HepG2 (cell line): ENCODE measurements at regions not wholly inside any gene's neighbourhood (a gene's known extent, or its start where the extent isn't known, plus 50 kb on each side); places are given as distances from the start of the nearest gene placed in this dataset.

Experiments used
- ATAC-seq: fragments of 200-7000 bp; cut with Tn5 transposase; 3 replicates; pipeline ENCODE4 v1.9.1; 2020; ENCODE audit warnings: mild to moderate bottlenecking, moderate library complexity
- BruUV-seq: library from RNA; stranded (reverse); fragments of 400-500 nt; replicated peaks from 2 replicates; lab custom pipeline; 2021; lab: Mats Ljungman, UMichigan
- CTCF ChIA-PET: fragments of 300-600 bp; formaldehyde crosslinking; extraction: SDS; loops from one replicate; lab custom pipeline; 2021; ENCODE audit warnings: low total read pairs, inconsistent platforms, low intra/inter-chr PET ratio; lab: Yijun Ruan, JAX
- POLR2A ChIA-PET: fragments of 350-600 bp; sonication (Branson Sonifier 250); formaldehyde crosslinking; loops from one replicate; lab custom pipeline; 2020; ENCODE audit warnings: antibody characterized with exemption, inconsistent platforms; lab: Yijun Ruan, JAX
- DNase-seq: peaks from one replicate; pipeline ENCODE4 v3.0.0-alpha.2; 2015; ENCODE audit warnings: low spot score
- FAIRE-seq: peaks from 3 replicates; lab custom pipeline; 2011; peaks lifted over from hg19 to GRCh38; lab: Jason Lieb, UNC
- H2AFZ ChIP-seq: one replicate; pipeline ENCODE4 v1.6.1; 2011; ENCODE audit warnings: low read length, inconsistent platforms
- H3K27ac ChIP-seq: fragments of 300-600 bp; 3 replicates; pipeline ENCODE4 v1.8.0; 2011; ENCODE audit warnings: mixed run types, mild to moderate bottlenecking, mixed read lengths, low read length, inconsistent platforms; ENCODE audit not compliant: insufficient read depth; ENCODE audit errors: extremely low read length
- H3K27me3 ChIP-seq, 2 experiments: fragments of 200-600 bp in 1 of 2; 2 replicates in 1 of 2; 3 replicates in 1 of 2; pipeline versions ENCODE4 v1.6.0 to v1.8.0; 2011; ENCODE audit warnings: low read length in 2 of 2, mild to moderate bottlenecking in 2 of 2, moderate library complexity in 2 of 2, inconsistent platforms in 1 of 2; ENCODE audit not compliant: insufficient read depth in 2 of 2, control insufficient read depth in 1 of 2
- H3K36me3 ChIP-seq, 2 experiments: fragments of 200-600 bp in 1 of 2; replicated peaks in 1 of 2; 2 replicates in 1 of 2; 3 replicates in 1 of 2; pipeline versions ENCODE4 v1.5.1 to v1.8.0; 2011; ENCODE audit warnings: low read length in 2 of 2, inconsistent platforms in 1 of 2; ENCODE audit not compliant: insufficient read depth in 2 of 2, control insufficient read depth in 1 of 2
- H3K4me1 ChIP-seq: 2 replicates; pipeline ENCODE4 v1.5.1; 2012; ENCODE audit warnings: low read length, inconsistent platforms; ENCODE audit not compliant: insufficient read depth
- H3K4me2 ChIP-seq: 2 replicates; pipeline ENCODE4 v1.6.0; 2011; ENCODE audit warnings: low read depth, low read length, inconsistent platforms
- H3K4me3 ChIP-seq, 3 experiments: fragments of 200-600 bp in 1 of 3; sonication (generic), shearing (Covaris generic) in 1 of 3; replicated peaks in 1 of 3; 2 replicates each; pipeline ENCODE4 v1.5.1; 2011 to 2016; ENCODE audit warnings: low read length in 3 of 3, inconsistent platforms in 2 of 3, low read depth in 2 of 3, mild to moderate bottlenecking in 2 of 3, control low read depth in 1 of 3, mixed read lengths in 1 of 3; ENCODE audit not compliant: insufficient read depth in 1 of 3
- H3K79me2 ChIP-seq: one replicate; pipeline ENCODE4 v1.6.1; 2011; ENCODE audit warnings: low read length, inconsistent platforms; ENCODE audit not compliant: insufficient read depth
- H3K9ac ChIP-seq: 2 replicates; pipeline ENCODE4 v1.6.0; 2011; ENCODE audit warnings: mild to moderate bottlenecking, low read depth, low read length, inconsistent platforms; ENCODE audit not compliant: insufficient read depth
- H3K9me3 ChIP-seq: 2 replicates; pipeline ENCODE4 v1.5.1; 2012; ENCODE audit warnings: mild to moderate bottlenecking, low read length
- H4K20me1 ChIP-seq: 2 replicates; pipeline ENCODE4 v1.6.0; 2011; ENCODE audit warnings: inconsistent platforms, mild to moderate bottlenecking, low read length, moderate library complexity; ENCODE audit not compliant: insufficient read depth
- FOXA3 ChIP-seq: IDR thresholded peaks from 2 replicates; pipeline ENCODE4 v1.6.1; 2016; ENCODE audit warnings: missing genetic modification reagents, missing compliant biosample characterization
- NFIB ChIP-seq: sonication (generic); formaldehyde crosslinking; IDR thresholded peaks from 2 replicates; pipeline ENCODE4 v1.9.0; 2021; ENCODE audit warnings: missing genetic modification reagents, mild to moderate bottlenecking, borderline replicate concordance
- RFX5 ChIP-seq: IDR thresholded peaks from 2 replicates; pipeline ENCODE4 v1.6.1; 2011; ENCODE audit warnings: low read depth, low read length, improper control_type of control experiment
- TBX2 ChIP-seq: sonication (generic); formaldehyde crosslinking; IDR thresholded peaks from 2 replicates; pipeline ENCODE4 v1.5.0; 2020; ENCODE audit warnings: missing genetic modification reagents, mild to moderate bottlenecking, borderline replicate concordance
- ZBTB3 ChIP-seq: sonication (generic); formaldehyde crosslinking; IDR thresholded peaks from 2 replicates; pipeline ENCODE4 v1.4.0; 2020; ENCODE audit warnings: low read depth, mild to moderate bottlenecking, moderate library complexity, missing genetic modification reagents, borderline replicate concordance
- ZNF326 ChIP-seq: sonication (generic); formaldehyde crosslinking; IDR thresholded peaks from 2 replicates; pipeline ENCODE4 v1.4.0; 2020; ENCODE audit warnings: missing genetic modification reagents, borderline replicate concordance
- WGBS: methylation state at CpG from one replicate; pipeline ENCODE4 v1.1.6; 2017; ENCODE audit warnings: low lambda C conversion rate; 5-methylcytosine and 5-hydroxymethylcytosine counted together
- in situ Hi-C: cut with HindIII; loops from 2 replicates; pipeline ENCODE4 v1.10.0; 2017; ENCODE audit warnings: low pct_unique_long_range_greater_than_20kb; ENCODE audit not compliant: extremely low pct_ligation_motif_present
- intact Hi-C: fragments of 100-400 bp; cut with micrococcal nuclease; formaldehyde crosslinking; loops from one replicate; pipeline ENCODE4 v1.10.0; 2022; ENCODE audit not compliant: unreplicated experiment

- H3K36me3 ChIP-seq: no peaks in the 10 kb centered on the region
- intact Hi-C loops (no loop called here), in situ Hi-C loops (no loop called here)
- no peaks in the 10 kb centered on the region for H4K20me1 ChIP-seq
- 59% methylated on average over 3 of the region's 3 CpGs for WGBS
- TF ChIP-seq ZBTB3 (CRISPR knock-in tag) (no peak), TBX2 (no peak), ZNF326 (CRISPR knock-in tag) (no peak), FOXA3 (CRISPR knock-in tag) (no peak)
- no peak overlapping the region for H3K4me2 ChIP-seq
- H3K27me3 ChIP-seq: no peaks in the 10 kb centered on the region
- no TSS peak for BruUV-seq
- H3K9ac ChIP-seq: no peak overlapping the region
- ChIA-PET CTCF (no interaction called here), POLR2A (no interaction called here)
- no peak for DNase-seq
- H2AFZ ChIP-seq: no peak overlapping the region
- H3K4me3 ChIP-seq: no peak overlapping the region
- H3K27ac ChIP-seq: no peak overlapping the region
- no peak for ATAC-seq
- no peak for FAIRE-seq
- H3K9me3 ChIP-seq: no peaks in the 10 kb centered on the region
- H3K4me1 ChIP-seq: peaks cover 8% of the 10 kb centered on the region
- H3K79me2 ChIP-seq: no peaks in the 10 kb centered on the region
Measured at GRCh38 chr10:33860552-33860951, 526.1 kb upstream of the NRP1 start.

- POLR2A ChIA-PET: interaction anchor here (0.6 kb wide), 1 partner anchor 22 kb away, joined by 3 read pairs; no protein-coding TSS in a partner anchor
- H4K20me1 ChIP-seq: no peaks in the 10 kb centered on the region
- DNase-seq (no peak), ATAC-seq (no peak), FAIRE-seq (no peak)
- in situ Hi-C loops: no loop called here
- no peak overlapping the region for H3K27ac ChIP-seq
- H3K4me1 ChIP-seq: peaks cover 8% of the 10 kb centered on the region
- CTCF ChIA-PET: no interaction called here
- no peak overlapping the region for H3K4me3 ChIP-seq
- intact Hi-C loops: no loop called here
- H3K79me2 ChIP-seq: no peaks in the 10 kb centered on the region
- WGBS: 9% methylated on average over 5 of the region's 6 CpGs
- BruUV-seq: no TSS peak
- H3K4me2 ChIP-seq: no peak overlapping the region
- no peak overlapping the region for H2AFZ ChIP-seq
- no peaks in the 10 kb centered on the region for H3K36me3 ChIP-seq
- TF ChIP-seq NFIB (CRISPR knock-in tag) (no peak), RFX5 (peak; percentile 96)
- H3K27me3 ChIP-seq: no peaks in the 10 kb centered on the region
- H3K9me3 ChIP-seq: no peaks in the 10 kb centered on the region
- no peak overlapping the region for H3K9ac ChIP-seq
Measured at GRCh38 chr10:33859319-33860022, 525.0 kb upstream of the NRP1 start.
